HepG2 (cell line): ENCODE measurements at regions not wholly inside any gene's neighbourhood (a gene's known extent, or its start where the extent isn't known, plus 50 kb on each side); places are given as distances from the start of the nearest gene placed in this dataset.
"Not testable (repeated sequence)": the region's sequence is repeated elsewhere in the genome, so short reads cannot be mapped to it uniquely, and the experiment has no call there.

Experiments used
- ATAC-seq: fragments of 200-7000 bp; cut with Tn5 transposase; 3 replicates; pipeline ENCODE4 v1.9.1; 2020; ENCODE audit warnings: mild to moderate bottlenecking, moderate library complexity
- BruUV-seq: library from RNA; stranded (reverse); fragments of 400-500 nt; replicated peaks from 2 replicates; lab custom pipeline; 2021; lab: Mats Ljungman, UMichigan
- CTCF ChIA-PET: fragments of 300-600 bp; formaldehyde crosslinking; extraction: SDS; loops from one replicate; lab custom pipeline; 2021; ENCODE audit warnings: low total read pairs, inconsistent platforms, low intra/inter-chr PET ratio; lab: Yijun Ruan, JAX
- POLR2A ChIA-PET: fragments of 350-600 bp; sonication (Branson Sonifier 250); formaldehyde crosslinking; loops from one replicate; lab custom pipeline; 2020; ENCODE audit warnings: antibody characterized with exemption, inconsistent platforms; lab: Yijun Ruan, JAX
- DNase-seq: peaks from one replicate; pipeline ENCODE4 v3.0.0-alpha.2; 2015; ENCODE audit warnings: low spot score
- FAIRE-seq: peaks from 3 replicates; lab custom pipeline; 2011; peaks lifted over from hg19 to GRCh38; lab: Jason Lieb, UNC
- H2AFZ ChIP-seq: one replicate; pipeline ENCODE4 v1.6.1; 2011; ENCODE audit warnings: low read length, inconsistent platforms
- H3K27ac ChIP-seq: fragments of 300-600 bp; 3 replicates; pipeline ENCODE4 v1.8.0; 2011; ENCODE audit warnings: mixed run types, mild to moderate bottlenecking, mixed read lengths, low read length, inconsistent platforms; ENCODE audit not compliant: insufficient read depth; ENCODE audit errors: extremely low read length
- H3K27me3 ChIP-seq, 2 experiments: fragments of 200-600 bp in 1 of 2; 2 replicates in 1 of 2; 3 replicates in 1 of 2; pipeline versions ENCODE4 v1.6.0 to v1.8.0; 2011; ENCODE audit warnings: low read length in 2 of 2, mild to moderate bottlenecking in 2 of 2, moderate library complexity in 2 of 2, inconsistent platforms in 1 of 2; ENCODE audit not compliant: insufficient read depth in 2 of 2, control insufficient read depth in 1 of 2
- H3K36me3 ChIP-seq, 2 experiments: fragments of 200-600 bp in 1 of 2; replicated peaks in 1 of 2; 2 replicates in 1 of 2; 3 replicates in 1 of 2; pipeline versions ENCODE4 v1.5.1 to v1.8.0; 2011; ENCODE audit warnings: low read length in 2 of 2, inconsistent platforms in 1 of 2; ENCODE audit not compliant: insufficient read depth in 2 of 2, control insufficient read depth in 1 of 2
- H3K4me1 ChIP-seq: 2 replicates; pipeline ENCODE4 v1.5.1; 2012; ENCODE audit warnings: low read length, inconsistent platforms; ENCODE audit not compliant: insufficient read depth
- H3K4me2 ChIP-seq: 2 replicates; pipeline ENCODE4 v1.6.0; 2011; ENCODE audit warnings: low read depth, low read length, inconsistent platforms
- H3K4me3 ChIP-seq, 3 experiments: fragments of 200-600 bp in 1 of 3; sonication (generic), shearing (Covaris generic) in 1 of 3; replicated peaks in 1 of 3; 2 replicates each; pipeline ENCODE4 v1.5.1; 2011 to 2016; ENCODE audit warnings: low read length in 3 of 3, inconsistent platforms in 2 of 3, low read depth in 2 of 3, mild to moderate bottlenecking in 2 of 3, control low read depth in 1 of 3, mixed read lengths in 1 of 3; ENCODE audit not compliant: insufficient read depth in 1 of 3
- H3K79me2 ChIP-seq: one replicate; pipeline ENCODE4 v1.6.1; 2011; ENCODE audit warnings: low read length, inconsistent platforms; ENCODE audit not compliant: insufficient read depth
- H3K9ac ChIP-seq: 2 replicates; pipeline ENCODE4 v1.6.0; 2011; ENCODE audit warnings: mild to moderate bottlenecking, low read depth, low read length, inconsistent platforms; ENCODE audit not compliant: insufficient read depth
- H3K9me3 ChIP-seq: 2 replicates; pipeline ENCODE4 v1.5.1; 2012; ENCODE audit warnings: mild to moderate bottlenecking, low read length
- H4K20me1 ChIP-seq: 2 replicates; pipeline ENCODE4 v1.6.0; 2011; ENCODE audit warnings: inconsistent platforms, mild to moderate bottlenecking, low read length, moderate library complexity; ENCODE audit not compliant: insufficient read depth
- NCOA1 ChIP-seq: sonication (generic); formaldehyde crosslinking; IDR thresholded peaks from 2 replicates; pipeline ENCODE4 v1.9.0; 2021; ENCODE audit warnings: missing genetic modification reagents
- TOE1 ChIP-seq: sonication (generic); formaldehyde crosslinking; IDR thresholded peaks from 2 replicates; pipeline ENCODE4 v1.4.0; 2020; ENCODE audit warnings: mild to moderate bottlenecking, missing genetic modification reagents
- UBTF ChIP-seq: sonication (generic); formaldehyde crosslinking; IDR thresholded peaks from 2 replicates; pipeline ENCODE4 v1.4.0; 2020; ENCODE audit warnings: mild to moderate bottlenecking, missing genetic modification reagents
- ZSCAN29 ChIP-seq: sonication (generic); formaldehyde crosslinking; conservative IDR thresholded peaks from 2 replicates; pipeline ENCODE4 v1.4.0; 2020; ENCODE audit warnings: mild to moderate bottlenecking, missing genetic modification reagents
- WGBS: methylation state at CpG from one replicate; pipeline ENCODE4 v1.1.6; 2017; ENCODE audit warnings: low lambda C conversion rate; 5-methylcytosine and 5-hydroxymethylcytosine counted together
- in situ Hi-C: cut with HindIII; loops from 2 replicates; pipeline ENCODE4 v1.10.0; 2017; ENCODE audit warnings: low pct_unique_long_range_greater_than_20kb; ENCODE audit not compliant: extremely low pct_ligation_motif_present
- intact Hi-C: fragments of 100-400 bp; cut with micrococcal nuclease; formaldehyde crosslinking; loops from one replicate; pipeline ENCODE4 v1.10.0; 2022; ENCODE audit not compliant: unreplicated experiment

- in situ Hi-C loops, result no loop called here
- no peaks in the 10 kb centered on the region for H3K9me3 ChIP-seq
- peaks cover 5% of the 10 kb centered on the region for H3K79me2 ChIP-seq
- no peak for ATAC-seq
- 78% methylated on average over 2 of the region's 3 CpGs for WGBS
- intact Hi-C loops, result no loop called here
- H3K9ac ChIP-seq, result no peak overlapping the region
- ChIA-PET POLR2A (no interaction called here), CTCF (no interaction called here)
- H4K20me1 ChIP-seq, result no peaks in the 10 kb centered on the region
- no peak overlapping the region for H2AFZ ChIP-seq
- no peak for FAIRE-seq
- H3K4me3 ChIP-seq, result no peak overlapping the region
- H3K4me2 ChIP-seq, result no peak overlapping the region
- peaks cover 0 to 9% of the 10 kb centered on the region in 2 experiments; a peak in 2 of 5 replicates for H3K36me3 ChIP-seq
- TF ChIP-seq TOE1 (CRISPR knock-in tag) (no peak), UBTF (no peak), ZSCAN29 (no peak), NCOA1 (CRISPR knock-in tag) (no peak)
- TF ChIP-seq, all 625 proteins: peak for 0
- BruUV-seq, result no TSS peak
- no peaks in the 10 kb centered on the region for H3K27me3 ChIP-seq
- H3K27ac ChIP-seq, result no peak overlapping the region
- no peak for DNase-seq
- H3K4me1 ChIP-seq, result peaks cover 11% of the 10 kb centered on the region
These were observed 157.2 kb downstream of the KDM5D start for GRCh38 chrY:19587311-19587710.

DNA sequence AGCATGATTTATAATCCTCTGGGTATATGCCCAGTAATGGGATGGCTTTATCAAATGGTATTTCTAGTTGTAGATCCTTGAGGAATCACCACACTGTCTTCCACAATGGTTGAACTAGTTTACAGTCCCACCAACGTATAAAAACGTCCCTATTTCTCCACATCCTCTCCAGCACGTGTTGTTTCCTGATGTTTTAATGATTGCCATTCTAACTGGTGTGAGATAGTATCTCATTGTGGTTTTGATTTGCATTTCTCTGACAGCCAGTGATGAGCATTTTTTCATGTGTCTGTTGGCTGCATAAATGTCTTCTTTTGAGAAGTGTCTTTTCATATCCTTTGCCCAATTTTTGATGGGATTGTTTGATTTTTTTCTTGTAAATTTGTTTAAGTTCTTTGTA, 163.5 kb downstream of the KDM5D start:
- POLR2A ChIA-PET, BruUV-seq, H3K4me3 ChIP-seq, ATAC-seq, intact Hi-C loops, H3K9ac ChIP-seq, DNase-seq, in situ Hi-C loops, H3K36me3 ChIP-seq, H3K9me3 ChIP-seq, H3K27ac ChIP-seq, H2AFZ ChIP-seq, CTCF ChIA-PET, H3K4me2 ChIP-seq, FAIRE-seq, H3K27me3 ChIP-seq, H4K20me1 ChIP-seq: not testable (repeated sequence)
- WGBS, result 100% methylated on average over 3 of the region's 3 CpGs
- Histone ChIP-seq H3K4me1 (peaks cover 28% of the 10 kb centered on the region), H3K79me2 (peaks cover 33% of the 10 kb centered on the region)
